ENCODE measurements at regions not wholly inside any gene's neighbourhood (a gene's known extent, or its start where the extent isn't known, plus 50 kb on each side); places are given as distances from the start of the nearest gene placed in this dataset.

GRCh38 chr5:15013654-15014463, 142.3 kb upstream of the ANKH start:
- Histone ChIP-seq H3K36me3 (no peaks in the 10 kb centered on the region), H3K27me3 (no peaks in the 10 kb centered on the region), H3K4me3 (no peak overlapping the region), H3K4me1 (peaks cover 9% of the 10 kb centered on the region), H3K9me3 (replicated peaks) (no peaks in the 10 kb centered on the region), H3K27ac (no peak overlapping the region)
- DNase-seq = peak in 1 of 2 experiments; percentile 67

GRCh38 chr5:15012061-15012460, 140.5 kb upstream of the ANKH start:
- Histone ChIP-seq H3K4me3 (no peak overlapping the region), H3K36me3 (no peaks in the 10 kb centered on the region)

GRCh38 chr5:15010936-15011335, 139.4 kb upstream of the ANKH start:
- no peaks in the 10 kb centered on the region for H3K9me3 ChIP-seq (replicated peaks)
- no peak overlapping the region for H3K27ac ChIP-seq
- H3K4me3 ChIP-seq = no peak overlapping the region
- DNase-seq = no peak
- H3K4me1 ChIP-seq = peaks cover 13% of the 10 kb centered on the region
- H3K36me3 ChIP-seq = no peaks in the 10 kb centered on the region
- H3K27me3 ChIP-seq = no peaks in the 10 kb centered on the region

More at GRCh38 chr5:15012061-15012460, 140.5 kb upstream of the ANKH start:
- peaks cover 13% of the 10 kb centered on the region for H3K4me1 ChIP-seq
- no peak for DNase-seq
- H3K9me3 ChIP-seq (replicated peaks) = no peaks in the 10 kb centered on the region
- no peak overlapping the region for H3K27ac ChIP-seq
- no peaks in the 10 kb centered on the region for H3K27me3 ChIP-seq

GRCh38 chr5:15009420-15009819, 137.8 kb upstream of the ANKH start:
- H3K4me3 ChIP-seq = no peak overlapping the region
- no peaks in the 10 kb centered on the region for H3K27me3 ChIP-seq
- H3K36me3 ChIP-seq = no peaks in the 10 kb centered on the region
- H3K9me3 ChIP-seq (replicated peaks) = no peaks in the 10 kb centered on the region
- peaks cover 13% of the 10 kb centered on the region for H3K4me1 ChIP-seq
- H3K27ac ChIP-seq = no peak overlapping the region
- peak; percentile 9 to 67 for DNase-seq

GRCh38 chr5:15008921-15009320, 137.3 kb upstream of the ANKH start:
- no peaks in the 10 kb centered on the region for H3K36me3 ChIP-seq
- peak overlapping the region; percentile 11; the same call in 1 of the 2 replicates for H3K27ac ChIP-seq
- no peak overlapping the region for H3K4me3 ChIP-seq
- peaks cover 13% of the 10 kb centered on the region for H3K4me1 ChIP-seq
- no peak for DNase-seq
- H3K9me3 ChIP-seq (replicated peaks) = no peaks in the 10 kb centered on the region
- no peaks in the 10 kb centered on the region for H3K27me3 ChIP-seq

DNA sequence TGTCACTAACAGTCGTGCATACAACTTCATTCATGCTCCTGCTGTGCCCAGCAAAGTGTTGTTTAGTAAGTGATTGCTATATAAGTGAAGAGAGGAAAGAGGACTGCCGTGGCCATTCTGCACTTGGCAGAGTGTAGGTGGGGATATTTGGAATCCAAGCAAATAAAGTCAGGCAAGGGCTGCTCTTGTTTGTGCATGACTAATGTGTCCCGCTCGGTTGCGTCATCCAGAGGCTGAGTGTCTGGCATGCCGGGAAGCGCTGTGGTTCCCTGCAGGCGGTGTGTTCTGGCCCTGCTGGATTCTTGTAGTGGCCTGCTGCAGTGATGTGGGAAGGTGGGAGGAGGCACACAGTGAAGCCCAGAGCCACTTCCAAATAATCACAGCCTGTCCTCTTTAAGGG, 136.9 kb upstream of the ANKH start:
- peak overlapping the region; percentile 11; the same call in 1 of the 2 replicates for H3K27ac ChIP-seq

GRCh38 chr5:15007646-15008045, 136.1 kb upstream of the ANKH start:
- Histone ChIP-seq H3K4me3 (no peak overlapping the region), H3K9me3 (replicated peaks) (no peaks in the 10 kb centered on the region), H3K27me3 (no peaks in the 10 kb centered on the region), H3K27ac (no peak overlapping the region), H3K4me1 (peaks cover 13% of the 10 kb centered on the region), H3K36me3 (no peaks in the 10 kb centered on the region)
- no peak for DNase-seq

More for the DNA sequence above, 136.9 kb upstream of the ANKH start:
- H3K27me3 ChIP-seq = no peaks in the 10 kb centered on the region
- peaks cover 13% of the 10 kb centered on the region for H3K4me1 ChIP-seq
- peak; percentile 68 to 71 for DNase-seq
- no peaks in the 10 kb centered on the region for H3K9me3 ChIP-seq (replicated peaks)
- no peaks in the 10 kb centered on the region for H3K36me3 ChIP-seq
- no peak overlapping the region for H3K4me3 ChIP-seq

GRCh38 chr5:15004506-15004905, 132.9 kb upstream of the ANKH start:
- Histone ChIP-seq H3K27ac (no peak overlapping the region), H3K9me3 (replicated peaks) (no peaks in the 10 kb centered on the region), H3K4me1 (peaks cover 10% of the 10 kb centered on the region), H3K4me3 (no peak overlapping the region), H3K27me3 (no peaks in the 10 kb centered on the region), H3K36me3 (no peaks in the 10 kb centered on the region)
- no peak for DNase-seq

DNA sequence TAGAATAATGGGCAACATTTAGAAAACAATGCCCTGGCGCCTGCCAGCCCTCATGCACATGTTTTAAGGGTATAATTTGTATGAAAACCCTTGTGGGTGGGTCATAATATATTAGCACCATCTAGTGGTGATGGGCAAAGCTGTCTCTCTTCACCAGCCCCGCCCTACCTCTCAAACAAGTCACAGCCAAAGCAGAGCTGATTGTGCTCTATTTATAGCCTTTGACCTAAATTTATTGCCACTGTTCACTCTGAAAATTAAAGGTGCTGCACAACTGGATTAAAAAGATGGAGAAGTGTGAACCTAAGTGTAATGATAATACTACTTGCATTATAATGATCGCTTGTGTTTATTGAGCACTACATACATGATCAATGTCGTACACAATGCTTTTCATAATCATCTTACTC, 131.9 kb upstream of the ANKH start:
- no peak overlapping the region for H3K4me3 ChIP-seq
- peak; percentile 33 to 62 for DNase-seq
- H3K27me3 ChIP-seq = no peaks in the 10 kb centered on the region
- H3K4me1 ChIP-seq = peaks cover 3% of the 10 kb centered on the region; the same call in 1 of the 2 replicates
- no peaks in the 10 kb centered on the region for H3K9me3 ChIP-seq (replicated peaks)
- H3K27ac ChIP-seq = no peak overlapping the region
- H3K36me3 ChIP-seq = no peaks in the 10 kb centered on the region

- H3K36me3 ChIP-seq = no peaks in the 10 kb centered on the region
- no peaks in the 10 kb centered on the region for H3K9me3 ChIP-seq (replicated peaks)
- no peaks in the 10 kb centered on the region for H3K27me3 ChIP-seq
- no peak overlapping the region for H3K27ac ChIP-seq
- H3K4me3 ChIP-seq = no peak overlapping the region
- H3K4me1 ChIP-seq = no peaks in the 10 kb centered on the region
- DNase-seq = no peak
Observed at GRCh38 chr5:15002791-15003190, 131.2 kb upstream of the ANKH start.

- DNase-seq = no peak
- Histone ChIP-seq H3K36me3 (no peaks in the 10 kb centered on the region), H3K4me1 (no peaks in the 10 kb centered on the region)
Observed at GRCh38 chr5:15002173-15002572, 130.6 kb upstream of the ANKH start.

DNA sequence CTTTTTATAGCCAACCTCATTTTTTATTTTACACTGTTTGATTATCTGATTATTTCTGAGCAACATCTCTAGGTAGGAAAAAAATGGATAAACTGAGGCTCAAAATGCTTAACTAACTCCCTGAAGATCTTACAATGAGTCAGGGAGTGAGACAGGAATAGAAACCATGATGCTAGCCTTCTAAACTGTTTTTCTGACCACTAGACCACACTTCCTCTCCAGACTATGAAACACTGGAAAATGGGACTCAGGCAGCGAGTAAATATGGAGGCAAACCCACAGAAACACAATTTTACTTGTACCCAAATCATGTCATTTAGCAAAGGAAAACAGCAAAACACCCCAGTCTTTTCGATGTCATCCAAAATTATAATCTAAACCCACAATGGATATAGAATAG, 129.9 kb upstream of the ANKH start:
- Histone ChIP-seq H3K27ac (no peak overlapping the region), H3K9me3 (replicated peaks) (no peaks in the 10 kb centered on the region), H3K4me3 (no peak overlapping the region), H3K27me3 (no peaks in the 10 kb centered on the region), H3K36me3 (no peaks in the 10 kb centered on the region), H3K4me1 (no peaks in the 10 kb centered on the region)
- DNase-seq = no peak

More at GRCh38 chr5:15002173-15002572, 130.6 kb upstream of the ANKH start:
- Histone ChIP-seq H3K9me3 (replicated peaks) (no peaks in the 10 kb centered on the region), H3K27me3 (no peaks in the 10 kb centered on the region), H3K27ac (no peak overlapping the region), H3K4me3 (no peak overlapping the region)

DNA sequence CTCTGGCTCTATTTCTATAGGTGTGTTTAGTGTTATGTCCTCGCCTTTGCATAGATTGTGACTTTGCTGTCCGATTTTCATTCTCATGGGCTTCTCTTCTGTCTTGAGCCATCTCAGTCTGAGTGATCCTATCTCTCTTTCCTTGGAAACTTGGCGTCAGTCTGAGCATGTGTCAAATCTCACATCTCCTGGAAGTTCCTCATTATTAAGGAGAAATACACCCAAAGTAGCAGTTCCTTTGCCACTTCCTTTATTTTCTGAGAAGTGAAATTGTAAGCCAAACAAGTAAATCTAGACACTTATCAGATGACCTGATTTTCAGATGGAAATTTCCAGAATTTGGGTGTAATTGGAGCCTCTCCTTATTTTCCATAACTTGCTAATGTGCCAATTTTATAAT, 126.9 kb upstream of the ANKH start:
- Histone ChIP-seq H3K27ac (no peak overlapping the region), H3K27me3 (no peaks in the 10 kb centered on the region), H3K4me1 (no peaks in the 10 kb centered on the region), H3K4me3 (no peak overlapping the region), H3K36me3 (no peaks in the 10 kb centered on the region), H3K9me3 (replicated peaks) (no peaks in the 10 kb centered on the region)
- DNase-seq = no peak

GRCh38 chr5:14996997-14997396, 125.4 kb upstream of the ANKH start:
- H3K27ac ChIP-seq = no peak overlapping the region
- H3K36me3 ChIP-seq = no peaks in the 10 kb centered on the region
- H3K27me3 ChIP-seq = no peaks in the 10 kb centered on the region
- H3K9me3 ChIP-seq (replicated peaks) = no peaks in the 10 kb centered on the region
- no peak overlapping the region for H3K4me3 ChIP-seq
- no peaks in the 10 kb centered on the region for H3K4me1 ChIP-seq
- no peak for DNase-seq

GRCh38 chr5:14995229-14995628, 123.7 kb upstream of the ANKH start:
- Histone ChIP-seq H3K27me3 (no peaks in the 10 kb centered on the region), H3K9me3 (replicated peaks) (no peaks in the 10 kb centered on the region), H3K4me3 (no peak overlapping the region), H3K27ac (no peak overlapping the region), H3K4me1 (no peaks in the 10 kb centered on the region), H3K36me3 (no peaks in the 10 kb centered on the region)
- no peak for DNase-seq

All from SJCRH30 (cell line).